Fibroblast of lung (primary cell): ENCODE measurements at regions not wholly inside any gene's neighbourhood (a gene's known extent, or its start where the extent isn't known, plus 50 kb on each side); places are given as distances from the start of the nearest gene placed in this dataset.

Source experiments
- CTCF ChIP-seq, 2 donors: IDR thresholded peaks in 1 of 2; conservative IDR thresholded peaks in 1 of 2; 1 replicate in 1 of 2; 2 replicates in 1 of 2; pipeline ENCODE4 v1.5.1; 2011 to 2012; ENCODE audit warnings: low read length in 2 of 2, control low read depth in 1 of 2, inconsistent platforms in 1 of 2, low read depth in 1 of 2, mild to moderate bottlenecking in 1 of 2
- EZH2 ChIP-seq: IDR thresholded peaks from 2 replicates; pipeline ENCODE4 v1.5.1; 2012; ENCODE audit warnings: low read length, control low read depth, mild to moderate bottlenecking; ENCODE audit errors: missing control alignments

- no peak for TF ChIP-seq CTCF (conservative IDR thresholded peaks at IDR 0.05 in 1 of 2, IDR thresholded peaks at IDR 0.05 in 1 of 2; ENCODE audit: low read depth in 1 of 2, low read length in 2 of 2)
- TF ChIP-seq EZH2 = no peak
Measured at GRCh38 chr18:67194886-67195285, 321.6 kb downstream of the DSEL start.
